ENCODE measurements at regions not wholly inside any gene's neighbourhood (a gene's known extent, or its start where the extent isn't known, plus 50 kb on each side); places are given as distances from the start of the nearest gene placed in this dataset.

GRCh38 chr20:51198238-51198637 lies 175.3 kb upstream of the KCNG1 start:
- dilution Hi-C loops (cut with MboI; ENCODE audit: extremely low pct_ligation_motif_present, low sequenced_read_pairs): no loop called here
- Histone ChIP-seq H3K4me1 (ENCODE audit: control insufficient read depth, extremely low read depth, insufficient read depth, low read length) (peaks cover 9% of the 10 kb centered on the region), H3K36me3 (ENCODE audit: control insufficient read depth in 2 of 2, extremely low read depth in 1 of 2, insufficient read depth in 2 of 2, low read length in 2 of 2) (no peaks in the 10 kb centered on the region), H3K9ac (replicated peaks; ENCODE audit: extremely low read depth, insufficient read depth, low read length) (no peak overlapping the region), H2AFZ (ENCODE audit: low read depth, low read length) (no peak overlapping the region), H3K9me3 (replicated peaks; ENCODE audit: control insufficient read depth, insufficient read depth, low read length) (no peaks in the 10 kb centered on the region), H3K9me1 (replicated peaks; ENCODE audit: control insufficient read depth, extremely low read depth, insufficient read depth, low read length) (no peaks in the 10 kb centered on the region), H3K4me3 (replicated peaks in 1 of 3; ENCODE audit: insufficient read depth in 1 of 3, low read depth in 1 of 3, low read length in 3 of 3) (no peak overlapping the region), H3K4me2 (ENCODE audit: insufficient read depth, low read length) (no peak overlapping the region), H3K27ac (ENCODE audit: insufficient read depth, low read depth, low read length) (no peak overlapping the region), H3K79me2 (ENCODE audit: control insufficient read depth, insufficient read depth, low read length) (no peaks in the 10 kb centered on the region), H4K20me1 (replicated peaks; ENCODE audit: control insufficient read depth, extremely low read depth, insufficient read depth, low read length) (no peaks in the 10 kb centered on the region), H3K27me3 (ENCODE audit: control insufficient read depth in 2 of 2, insufficient read depth in 2 of 2, low read length in 2 of 2) (peaks cover 3 to 11% of the 10 kb centered on the region in 2 experiments)
- POLR2A ChIA-PET: no interaction called here
- intact Hi-C loops (cut with micrococcal nuclease): no loop called here
- no peak for FAIRE-seq
- no peak for DNase-seq (ENCODE audit: low read depth, low spot score)
- no peak for TF ChIP-seq EZH2 (IDR thresholded peaks at IDR 0.05; ENCODE audit: borderline replicate concordance, low read depth, low read length, severe bottlenecking)
- no peak for TF ChIP-seq POLR2AphosphoS5 (IDR thresholded peaks at IDR 0.05; ENCODE audit: insufficient read depth, low read depth, low read length)
- TF ChIP-seq JUN (IDR thresholded peaks at IDR 0.05; ENCODE audit: borderline replicate concordance, insufficient read depth, insufficient read length, low read depth): no peak
- TF ChIP-seq FOS (IDR thresholded peaks at IDR 0.05; ENCODE audit: borderline replicate concordance, insufficient read depth, low read length): no peak
- TF ChIP-seq POLR2A (IDR thresholded peaks at IDR 0.05; ENCODE audit: low read depth, low read length): no peak
- no peak for TF ChIP-seq GATA2 (IDR thresholded peaks at IDR 0.05; ENCODE audit: insufficient read depth, insufficient read length, low read depth, low read length)
- no peak for TF ChIP-seq CTCF (IDR thresholded peaks at IDR 0.05; ENCODE audit: extremely low read depth in 1 of 2, insufficient read depth in 1 of 2, low read depth in 1 of 2, low read length in 2 of 2)
- CTCF ChIA-PET: no interaction called here
- no TSS peak for BruUV-seq (replicated peaks)
